CD4-positive, alpha-beta T cell treated with Interleukin-15 for 1 hour (primary cell): ENCODE measurements at regions not wholly inside any gene's neighbourhood (a gene's known extent, or its start where the extent isn't known, plus 50 kb on each side); places are given as distances from the start of the nearest gene placed in this dataset.
"Not testable (repeated sequence)": the region's sequence is repeated elsewhere in the genome, so short reads cannot be mapped to it uniquely, and the experiment has no call there.

ENCODE experiments used
- DNase-seq: peaks from one replicate; pipeline ENCODE4 v3.0.0-alpha.2; 2020

DNA sequence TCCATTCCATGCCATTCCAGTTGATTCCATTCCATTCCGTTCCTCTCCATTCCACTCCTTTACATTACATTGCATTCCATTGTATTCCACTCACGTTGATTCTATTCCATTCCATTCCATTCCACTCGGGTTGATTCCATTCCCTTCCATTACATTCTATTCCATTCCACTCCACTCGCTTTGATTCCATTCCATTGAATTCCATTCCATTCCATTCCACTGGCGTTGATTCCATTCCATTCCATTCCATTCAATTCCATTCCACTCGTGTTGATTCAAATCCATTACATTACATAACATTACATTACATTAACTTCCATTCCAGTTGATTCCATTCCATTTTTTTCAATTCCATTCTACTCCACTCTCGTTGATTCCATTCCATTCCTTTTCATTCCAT, 1142.8 kb downstream of the RPIA start:
- no peak for DNase-seq

DNA sequence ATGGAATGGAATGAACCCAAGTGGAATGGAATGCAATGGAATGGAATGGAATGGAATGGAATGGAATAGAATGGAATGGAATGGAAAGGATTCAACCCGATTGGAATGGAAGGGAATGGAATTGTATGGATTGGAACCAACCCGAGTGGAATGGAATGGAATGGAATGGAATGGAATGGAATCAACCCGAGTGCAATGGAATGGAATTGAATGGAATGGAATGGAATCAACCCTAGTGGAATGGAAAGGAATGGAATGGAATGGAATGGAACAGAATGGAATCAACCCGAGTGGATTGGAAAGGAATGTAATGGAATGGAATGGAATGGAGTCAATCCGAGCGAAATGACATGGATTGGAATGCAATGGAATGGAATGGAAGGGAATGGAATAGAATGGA, 1144.9 kb downstream of the RPIA start:
- DNase-seq, result not testable (repeated sequence)

DNA sequence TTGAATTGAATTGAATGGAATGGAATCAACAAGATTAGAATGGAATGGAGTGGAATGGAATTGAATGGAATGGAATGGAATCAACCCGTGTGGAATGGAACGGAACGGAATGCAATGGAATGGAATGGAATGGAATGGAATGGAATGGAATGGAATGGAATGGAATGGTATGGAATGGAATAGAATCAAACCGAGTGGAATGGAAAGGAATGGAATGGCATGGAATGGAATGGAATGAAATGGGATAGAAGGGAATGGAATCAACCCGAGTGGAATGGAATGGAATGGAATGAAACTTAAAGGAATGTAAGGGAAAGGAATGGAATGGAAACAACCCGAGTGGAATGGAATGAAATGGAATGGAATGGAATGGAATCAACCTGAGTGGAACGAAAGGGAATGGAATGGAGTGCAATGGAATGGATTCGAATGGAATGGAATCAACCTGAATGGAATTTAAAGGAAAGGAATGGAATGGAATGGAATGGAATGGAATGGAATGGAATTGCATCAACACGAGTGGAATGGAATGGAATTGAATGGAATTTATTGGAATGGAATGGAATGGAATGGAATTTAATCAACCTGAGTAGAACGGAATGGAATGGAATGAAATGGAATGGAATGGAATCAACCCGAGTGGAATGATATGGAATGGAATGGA, 1146.6 kb downstream of the RPIA start:
- DNase-seq, result no peak

DNA sequence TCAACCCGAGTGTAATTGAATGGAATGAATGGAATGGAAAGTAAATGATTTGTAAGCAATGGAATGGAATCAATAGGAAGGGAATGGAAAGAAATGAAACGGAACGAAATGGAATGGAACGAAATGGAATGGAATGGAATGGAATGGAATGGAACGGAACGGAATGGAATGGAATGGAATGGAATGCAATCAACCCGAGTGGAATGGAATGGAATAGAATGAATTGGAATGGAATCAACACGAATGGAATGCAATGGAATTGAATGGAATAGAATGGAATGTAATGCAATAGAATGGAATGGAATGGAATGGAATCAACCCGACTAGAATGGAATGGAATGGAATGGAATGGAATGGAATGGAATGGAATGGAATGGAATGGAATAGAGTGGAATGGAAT, 1148.7 kb downstream of the RPIA start:
- not testable (repeated sequence) for DNase-seq

DNA sequence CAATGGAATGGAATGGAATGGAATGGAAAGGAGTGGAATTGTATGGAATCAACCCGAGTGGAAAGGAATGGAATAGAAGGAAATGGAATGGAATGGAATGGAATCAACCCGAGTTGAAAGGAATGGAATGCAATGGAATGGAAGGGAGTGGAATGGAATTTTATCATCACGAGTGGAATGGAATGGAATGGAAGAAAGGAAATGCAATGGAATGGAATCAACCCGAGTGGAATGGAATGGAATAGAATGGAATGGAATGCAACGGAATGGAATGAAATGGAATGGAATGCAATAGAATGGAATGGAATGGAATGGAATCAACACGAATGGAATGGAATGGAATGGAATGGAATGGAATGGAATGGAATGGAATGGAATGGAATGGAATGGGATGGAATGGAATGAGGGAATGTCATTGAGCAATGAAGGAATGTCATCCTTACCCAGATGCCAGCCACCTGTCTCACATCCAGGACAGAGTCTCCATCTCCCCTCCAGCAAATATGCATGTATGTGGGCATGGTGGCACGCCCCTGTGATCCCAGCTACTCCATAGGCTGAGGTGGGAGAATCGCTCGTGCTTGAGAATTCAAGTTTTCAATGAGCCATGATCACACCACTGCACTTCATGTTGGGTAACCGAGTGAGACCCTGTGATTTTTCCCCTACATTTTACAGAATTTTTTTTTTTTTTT, 1149.5 kb downstream of the RPIA start:
- not testable (repeated sequence) for DNase-seq

DNA sequence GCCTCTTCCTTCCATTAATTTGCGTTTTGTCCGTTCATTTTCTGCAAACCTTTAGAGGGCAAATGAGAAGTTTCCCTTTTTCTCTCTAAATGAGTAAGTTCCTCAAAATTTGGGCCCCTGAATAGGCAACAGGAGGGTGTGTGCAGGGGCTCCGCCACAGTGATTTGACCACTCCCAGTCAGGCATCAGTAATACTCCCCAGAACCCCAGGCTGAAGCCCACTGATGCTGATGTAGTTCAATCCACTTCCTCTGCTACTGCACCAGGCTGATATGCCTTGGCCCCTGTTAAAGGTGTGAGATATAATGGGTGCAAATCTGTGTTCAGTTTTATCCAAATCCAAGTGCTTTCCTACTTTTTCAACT, 1150.0 kb downstream of the RPIA start:
- peak; percentile 34 for DNase-seq

DNA sequence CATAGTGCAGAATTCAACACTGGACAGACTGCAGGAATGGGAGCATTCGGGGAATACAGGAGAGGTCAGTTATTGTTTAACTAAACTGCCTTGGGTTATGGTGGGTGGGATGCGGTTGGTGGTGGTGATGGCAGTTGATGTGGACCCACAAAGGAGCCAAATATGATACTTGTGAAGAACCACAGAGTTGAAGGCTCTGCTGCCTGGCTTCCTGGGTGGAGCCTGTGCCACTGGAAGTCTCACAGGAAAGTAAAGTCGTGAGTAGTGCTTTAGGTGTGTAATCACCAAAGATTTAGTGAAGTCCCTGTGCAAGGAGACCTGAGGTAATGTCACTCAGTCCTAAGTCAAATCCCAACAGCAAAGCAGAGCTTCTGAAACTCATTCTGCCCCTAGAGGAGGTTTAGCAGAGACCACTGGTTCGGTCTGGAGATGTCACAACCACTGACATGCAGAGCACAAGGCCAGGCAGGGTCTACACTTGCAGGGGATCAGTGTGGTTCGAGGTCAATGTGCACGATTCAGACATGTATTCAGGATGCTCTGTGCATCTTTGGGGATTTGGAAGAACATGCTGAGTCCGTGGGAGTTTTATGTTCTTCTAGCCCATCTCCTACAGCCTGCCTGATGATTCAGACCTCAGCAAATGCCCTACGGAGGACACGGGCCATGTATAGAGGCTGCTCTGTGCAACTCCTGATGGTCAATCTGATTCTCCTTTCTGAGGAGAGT, 1150.9 kb downstream of the RPIA start:
- no peak for DNase-seq

DNA sequence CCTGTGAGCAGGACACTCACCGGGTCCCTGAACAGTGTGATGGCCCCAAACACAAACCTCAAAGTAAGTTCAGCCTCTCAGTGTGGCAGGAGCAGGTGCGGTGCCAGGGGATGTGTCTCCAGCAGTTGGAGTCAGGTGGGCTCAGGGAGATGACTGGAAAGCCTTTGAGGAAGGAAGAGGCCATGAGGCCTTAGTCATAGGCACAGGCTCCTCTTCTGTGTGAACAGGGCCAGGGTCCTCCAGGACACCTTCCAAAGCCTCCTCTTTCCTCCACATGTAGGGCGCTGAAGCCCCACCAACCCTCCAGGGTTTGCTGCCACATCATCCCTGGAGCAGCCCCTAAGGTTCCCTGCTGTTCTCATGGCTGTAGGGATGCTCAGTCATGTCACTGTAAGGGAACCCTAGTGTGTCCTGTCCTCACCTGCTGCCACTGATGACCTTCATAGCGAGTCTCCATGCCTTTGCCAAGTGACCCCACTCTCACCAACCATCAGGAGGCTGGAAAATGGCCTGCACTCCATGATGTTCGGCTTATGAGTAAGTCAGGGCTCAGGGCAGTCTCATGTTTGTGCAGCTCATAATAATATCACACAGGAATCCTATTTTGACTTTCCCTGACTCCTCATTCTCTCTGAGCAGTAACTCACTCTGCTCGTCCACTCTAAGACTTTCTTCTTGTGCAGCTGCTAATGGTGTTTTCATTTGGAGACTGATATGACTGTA, 1152.9 kb downstream of the RPIA start:
- DNase-seq, result no peak

DNA sequence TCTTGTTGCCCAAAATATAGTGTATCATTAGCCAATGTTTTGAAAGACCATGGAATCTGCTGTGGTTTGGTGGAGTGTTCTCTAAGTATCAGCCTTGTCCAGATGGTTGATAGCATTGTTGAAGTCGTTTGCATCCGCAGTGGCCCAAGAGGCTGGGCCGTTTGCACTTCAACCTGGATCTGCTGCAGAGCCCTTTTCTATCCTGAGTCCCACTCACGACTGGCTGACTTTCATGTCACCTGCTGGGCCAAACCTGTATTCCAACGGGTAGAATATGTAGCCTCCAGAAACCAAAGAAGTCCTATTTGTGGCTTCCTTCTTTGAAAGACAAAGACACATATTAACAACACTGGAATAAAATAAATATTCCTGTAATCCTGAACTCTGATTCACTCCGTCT, 1154.1 kb downstream of the RPIA start:
- DNase-seq, result no peak

DNA sequence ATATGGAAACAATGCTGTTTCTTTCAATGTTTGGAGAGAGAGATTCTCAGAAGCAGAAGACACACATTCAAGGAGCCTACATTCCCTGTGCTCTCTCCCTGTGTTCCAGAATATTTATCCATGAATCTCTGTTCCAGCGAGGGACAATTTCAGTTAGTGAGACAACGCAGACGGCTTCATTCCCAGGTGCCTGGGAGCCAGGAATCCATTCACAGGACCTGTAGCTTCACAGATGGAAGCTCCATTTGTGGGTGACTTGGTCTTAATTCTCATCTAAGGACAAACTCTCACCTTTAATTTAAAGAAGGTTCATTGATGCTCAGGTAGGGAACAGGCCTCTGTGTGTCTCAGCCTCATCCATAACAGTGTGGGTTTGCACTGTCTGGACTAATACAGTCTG, 1156.6 kb downstream of the RPIA start:
- DNase-seq, result no peak

DNA sequence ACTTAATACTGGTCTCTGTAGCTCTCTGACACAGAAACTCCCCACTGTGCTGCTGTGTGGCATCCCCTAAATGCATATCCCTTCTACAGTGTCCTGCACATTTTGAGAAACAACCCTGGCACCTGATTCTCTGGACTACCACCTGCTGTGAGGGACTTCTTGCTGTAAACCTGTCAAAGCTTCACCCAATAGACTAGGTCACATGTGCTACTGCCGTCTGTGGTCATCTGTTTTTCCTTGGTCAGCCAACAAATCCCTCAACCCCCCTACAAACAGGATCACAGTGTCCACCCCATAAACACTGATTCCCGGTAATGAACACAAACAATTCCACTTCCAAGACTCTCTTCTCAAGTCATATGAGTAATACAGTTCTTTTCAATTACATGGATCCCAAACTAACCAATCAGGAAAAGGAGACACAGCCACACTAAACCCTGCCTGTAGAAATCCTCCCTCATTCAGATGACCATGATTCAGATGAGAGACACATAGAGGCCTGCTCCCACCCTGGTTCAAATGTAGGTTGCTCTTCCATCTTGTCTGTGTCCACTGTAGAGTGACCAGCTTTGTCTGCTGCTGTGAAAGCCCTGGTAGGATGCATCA, 1157.4 kb downstream of the RPIA start:
- no peak for DNase-seq

DNA sequence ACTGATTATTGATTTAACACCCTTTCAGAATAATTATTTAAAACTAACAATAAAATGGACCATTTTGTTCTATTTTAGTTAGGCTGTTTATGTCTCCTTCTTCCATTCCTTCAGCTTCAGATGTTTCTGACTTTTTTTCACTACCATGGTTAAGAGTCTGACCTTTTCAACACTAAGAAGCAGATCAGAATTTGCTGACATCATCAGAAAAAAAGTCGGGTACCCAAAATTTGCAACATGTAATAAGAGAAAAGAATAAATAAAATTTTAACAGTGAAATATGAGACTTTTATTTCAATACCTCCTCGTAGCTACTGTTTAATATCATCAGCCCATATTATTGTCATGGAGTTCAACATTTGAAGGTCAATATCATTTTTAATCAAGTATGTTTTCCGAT, 1158.3 kb downstream of the RPIA start:
- no peak for DNase-seq

DNA sequence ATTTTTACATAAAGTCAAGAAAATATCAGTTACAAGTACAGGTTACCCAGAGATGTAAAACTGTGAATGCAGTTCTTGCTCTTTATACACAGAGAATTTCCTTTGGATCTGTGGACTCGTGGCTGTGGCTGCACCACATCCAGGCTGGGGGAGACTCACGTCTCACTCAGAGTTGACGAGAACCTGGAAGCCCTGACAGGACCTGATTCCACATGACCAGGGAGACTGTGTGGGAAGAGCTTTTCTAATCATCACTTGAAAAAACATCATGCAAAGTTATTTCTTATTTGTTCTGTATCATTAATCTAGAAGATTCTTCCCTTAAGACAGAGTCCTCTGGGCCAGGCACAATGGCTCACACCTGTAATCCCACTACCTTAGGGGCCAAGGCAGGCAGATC, 1159.0 kb downstream of the RPIA start:
- DNase-seq, result no peak

DNA sequence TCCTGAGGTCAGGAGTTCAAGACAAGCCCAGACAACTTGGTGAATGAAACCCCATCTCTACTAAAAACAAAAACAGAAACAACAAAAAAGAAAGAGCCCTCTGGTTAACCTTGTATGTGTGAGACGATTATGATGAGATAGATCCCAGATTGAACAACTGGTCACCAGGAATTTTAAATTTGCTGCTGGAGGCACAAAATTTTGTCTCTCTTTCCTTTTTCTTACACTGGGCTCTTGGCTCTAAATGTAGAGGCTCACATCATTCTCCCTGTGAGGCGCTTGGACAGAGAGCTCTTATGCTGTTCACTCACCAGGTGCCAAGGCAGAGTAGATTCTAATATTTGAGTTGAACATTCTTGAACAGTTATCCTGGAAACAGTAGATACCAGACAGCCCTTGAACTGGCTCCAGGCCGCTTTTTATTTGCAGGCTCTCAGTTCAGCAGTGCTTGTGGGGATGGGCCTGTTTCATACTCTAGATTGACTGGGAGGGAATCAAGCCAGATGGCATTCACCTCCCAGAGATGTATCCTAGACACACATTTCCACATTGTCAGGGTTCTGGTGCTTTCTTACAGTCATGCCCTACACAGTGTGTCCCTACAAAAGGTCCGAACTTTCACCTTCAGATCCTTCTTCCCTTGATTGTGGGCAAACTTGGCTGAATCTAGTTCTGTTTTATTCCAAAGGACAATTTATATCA, 1159.6 kb downstream of the RPIA start:
- no peak for DNase-seq

DNA sequence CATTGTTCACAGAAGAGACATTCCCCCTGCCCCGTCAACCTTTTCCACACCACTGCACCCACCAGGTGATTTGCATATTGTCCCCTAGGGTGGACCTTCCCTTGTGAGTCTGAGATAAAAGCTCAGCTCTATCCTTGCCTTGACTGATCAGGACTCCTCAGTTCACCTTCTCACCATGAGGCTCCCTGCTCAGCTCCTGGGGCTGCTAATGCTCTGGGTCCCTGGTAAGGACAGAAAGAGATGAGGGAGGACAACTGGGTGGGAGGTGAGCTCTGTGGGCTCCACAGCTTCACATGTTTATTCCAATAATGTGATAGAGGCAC, 1160.1 kb downstream of the RPIA start:
- DNase-seq, result no peak

DNA sequence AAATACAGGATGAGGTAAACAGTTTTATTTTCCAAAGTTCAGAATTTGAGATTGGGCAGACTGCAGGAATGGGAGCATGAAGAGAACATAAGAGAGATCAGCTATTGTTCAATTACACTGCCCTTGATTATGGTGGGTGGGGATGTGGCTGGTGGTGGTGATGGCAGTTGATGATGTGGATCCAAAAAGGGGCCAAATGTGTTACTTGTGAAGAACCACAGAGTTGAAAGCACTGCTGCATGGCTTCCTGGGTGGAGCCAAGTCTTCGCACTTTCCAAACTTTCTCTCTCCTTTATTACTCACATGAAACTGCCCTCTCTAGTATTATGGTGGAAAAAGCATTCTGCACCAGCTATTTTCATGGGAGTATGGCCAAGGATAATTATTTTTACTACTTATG, 1162.0 kb downstream of the RPIA start:
- not testable (repeated sequence) for DNase-seq

DNA sequence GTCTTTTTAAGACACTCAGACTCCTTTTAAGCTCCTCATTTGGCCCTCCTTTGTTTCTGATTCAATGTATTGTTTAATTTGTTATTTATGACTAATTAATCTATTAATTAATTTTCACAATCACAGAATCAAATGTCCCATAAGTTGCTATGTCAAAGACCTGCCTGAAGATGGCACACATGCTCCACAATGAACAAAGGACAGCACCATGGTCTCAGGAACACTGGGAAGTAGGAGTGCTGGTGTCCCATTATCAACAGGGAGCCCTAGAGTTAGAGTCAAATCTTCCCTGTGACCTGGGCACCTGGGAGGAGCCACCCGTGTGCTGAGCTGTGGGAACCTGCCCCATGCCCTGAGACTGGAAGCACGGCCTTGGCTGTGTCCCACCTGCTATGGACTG, 1164.3 kb downstream of the RPIA start:
- DNase-seq, result not testable (repeated sequence)

DNA sequence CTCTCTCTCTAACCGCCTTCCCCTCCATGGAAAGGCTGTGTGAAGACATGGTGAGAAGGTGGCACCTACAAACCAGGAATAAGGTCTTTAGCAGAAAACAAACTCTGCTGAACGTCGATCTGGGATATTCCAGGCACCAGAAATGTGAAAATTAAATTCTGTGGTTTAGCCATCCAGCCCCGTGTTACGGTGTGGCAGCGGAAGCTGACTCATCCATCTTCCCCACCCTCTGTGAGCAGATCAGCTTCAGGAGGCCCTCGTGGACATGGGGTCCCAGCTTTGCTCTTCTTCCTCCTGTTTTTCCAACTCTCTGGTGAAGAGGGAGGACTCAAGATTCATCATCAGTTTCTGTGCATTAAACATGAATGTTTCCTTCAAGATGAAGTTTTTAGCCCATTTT, 1164.8 kb downstream of the RPIA start:
- DNase-seq, result not testable (repeated sequence)

DNA sequence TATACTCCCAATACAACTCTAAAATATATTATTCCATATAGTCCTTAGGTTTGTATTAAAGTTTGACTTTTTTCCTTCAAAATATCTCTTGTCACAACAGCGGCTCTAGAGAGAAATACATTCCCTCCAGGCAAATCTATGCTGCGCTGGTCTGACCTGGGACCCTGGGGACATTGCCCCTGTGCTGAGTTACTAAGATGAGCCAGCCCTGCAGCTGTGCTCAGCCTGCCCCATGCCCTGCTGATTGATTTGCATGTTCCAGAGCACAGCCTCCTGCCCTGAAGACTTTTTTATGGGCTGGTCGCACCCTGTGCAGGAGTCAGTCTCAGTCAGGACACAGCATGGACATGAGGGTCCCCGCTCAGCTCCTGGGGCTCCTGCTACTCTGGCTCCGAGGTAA, 1170.7 kb downstream of the RPIA start:
- DNase-seq, result not testable (repeated sequence)

DNA sequence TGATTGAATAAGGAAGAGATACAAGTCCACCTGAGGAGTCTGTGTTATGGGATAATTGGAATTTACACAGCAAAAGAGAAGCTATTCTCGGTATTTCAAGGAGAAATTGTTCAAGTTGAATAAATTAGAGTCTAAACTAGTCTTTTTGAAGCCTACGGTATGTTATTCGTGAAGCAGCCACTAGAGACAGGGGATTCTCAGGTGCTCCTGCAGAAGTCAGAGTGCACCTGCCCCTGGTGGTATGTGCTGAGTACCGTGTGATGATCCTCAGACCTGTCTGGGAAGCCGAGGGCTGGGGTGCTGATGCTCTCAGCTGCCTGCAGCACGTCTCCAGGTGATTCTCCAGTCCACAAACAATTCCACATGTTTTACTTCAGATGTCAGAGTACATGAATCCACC, 1171.7 kb downstream of the RPIA start:
- DNase-seq, result not testable (repeated sequence)

DNA sequence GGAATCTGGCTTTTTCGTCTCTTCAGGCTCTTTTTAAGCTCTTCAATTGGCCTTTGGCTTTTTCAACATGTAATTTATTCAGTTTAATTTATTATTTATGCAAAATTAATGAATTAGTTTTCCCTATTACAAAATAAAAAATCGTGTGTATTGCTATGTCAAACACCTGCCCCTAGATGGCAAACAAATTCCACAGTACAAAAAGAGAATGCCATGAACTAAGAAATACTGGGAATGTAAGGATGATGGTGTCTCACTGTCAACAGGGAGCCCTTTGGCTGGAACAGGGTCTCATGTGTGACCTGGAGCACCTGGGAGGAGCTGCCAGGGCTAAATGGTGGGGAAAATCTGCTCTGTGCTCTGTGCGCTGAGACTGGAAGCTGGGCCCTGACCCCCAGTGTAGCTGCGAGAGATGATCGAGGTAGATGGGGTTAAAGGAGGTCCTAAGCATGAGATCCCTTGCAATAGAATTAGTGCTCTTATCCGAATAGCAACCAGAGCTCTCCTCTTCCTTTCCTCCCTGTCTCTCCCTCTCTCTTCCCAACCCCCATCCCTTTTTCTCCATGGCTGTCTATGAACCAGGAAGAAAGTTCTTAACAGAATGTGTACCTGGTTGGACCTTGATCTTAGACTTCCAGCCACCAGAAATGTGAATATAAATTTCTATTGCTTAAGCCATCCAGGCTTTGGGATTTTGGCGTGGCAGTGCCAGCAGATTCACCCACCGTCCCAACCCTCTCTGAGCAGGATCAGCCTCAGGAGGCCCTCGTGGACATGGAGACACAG, 1183.5 kb downstream of the RPIA start:
- not testable (repeated sequence) for DNase-seq

DNA sequence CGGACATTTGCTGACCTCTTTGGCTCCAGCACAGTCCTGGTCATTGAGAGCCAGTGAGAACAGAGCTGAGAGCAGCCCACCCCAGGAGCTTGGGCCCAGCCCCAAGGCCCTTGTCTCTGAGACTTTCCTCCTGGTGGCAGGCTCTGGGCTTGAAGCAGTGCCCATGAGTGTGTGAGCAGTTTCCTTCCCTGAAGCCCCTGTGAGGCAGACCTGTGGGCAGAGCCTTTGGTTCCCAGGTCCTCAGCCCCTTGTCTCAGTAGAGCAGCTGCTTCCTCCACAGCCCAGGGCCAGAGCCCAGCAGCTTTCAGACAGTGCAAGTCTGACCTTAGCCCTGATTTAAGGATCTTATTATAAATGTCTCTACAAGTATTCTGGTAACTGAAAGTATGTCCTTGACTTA, 1185.0 kb downstream of the RPIA start:
- DNase-seq, result not testable (repeated sequence)
